Mesenchymal stem cell (in vitro differentiated cells and primary cell): ENCODE measurements at regions not wholly inside any gene's neighbourhood (a gene's known extent, or its start where the extent isn't known, plus 50 kb on each side); places are given as distances from the start of the nearest gene placed in this dataset.
A peak's percentile ranks its signal among the peaks of the same experiment; 100 is the strongest.

Experiments
- DNase-seq: peaks from one replicate; pipeline ENCODE4 v3.0.0-alpha.2; 2013
- H2AFZ ChIP-seq: one replicate; pipeline ENCODE4 v1.6.1; 2013; ENCODE audit warnings: low read depth, mild to moderate bottlenecking, control low read depth, inconsistent platforms, low read length, moderate library complexity
- H2AK5ac ChIP-seq: 2 replicates; pipeline ENCODE4 v1.6.1; 2013; ENCODE audit warnings: low read length, moderate library complexity, mild to moderate bottlenecking, inconsistent platforms; ENCODE audit not compliant: severe bottlenecking
- H2BK120ac ChIP-seq: one replicate; pipeline ENCODE4 v1.6.1; 2013; ENCODE audit warnings: low read depth, mild to moderate bottlenecking, inconsistent platforms, low read length, moderate library complexity
- H2BK12ac ChIP-seq, 2 experiments: one replicate each; pipeline ENCODE4 v1.6.1; 2013; ENCODE audit warnings: inconsistent platforms in 2 of 2, low read length in 2 of 2, mild to moderate bottlenecking in 2 of 2, moderate library complexity in 2 of 2, control low read depth in 1 of 2
- H2BK15ac ChIP-seq: one replicate; pipeline ENCODE4 v1.6.1; 2013; ENCODE audit warnings: mild to moderate bottlenecking, low read depth, inconsistent platforms; ENCODE audit not compliant: poor library complexity, severe bottlenecking
- H2BK5ac ChIP-seq: 2 replicates; pipeline ENCODE4 v1.6.1; 2013; ENCODE audit warnings: low read depth, mild to moderate bottlenecking, low read length, control low read depth, inconsistent platforms; ENCODE audit not compliant: poor library complexity, severe bottlenecking
- H3K14ac ChIP-seq, 2 experiments: one replicate each; pipeline ENCODE4 v1.6.1; 2013; ENCODE audit warnings: inconsistent platforms in 2 of 2, low read length in 2 of 2, control low read depth in 1 of 2, mild to moderate bottlenecking in 1 of 2, moderate library complexity in 1 of 2
- H3K18ac ChIP-seq, 2 experiments: one replicate each; pipeline ENCODE4 v1.6.1; 2013; ENCODE audit warnings: inconsistent platforms in 2 of 2, low read length in 2 of 2, control low read depth in 1 of 2, low read depth in 1 of 2, mild to moderate bottlenecking in 1 of 2
- H3K23ac ChIP-seq, 2 experiments: one replicate each; pipeline ENCODE4 v1.6.1; 2013; ENCODE audit warnings: inconsistent platforms in 2 of 2, low read length in 2 of 2, mild to moderate bottlenecking in 2 of 2, moderate library complexity in 2 of 2, control low read depth in 1 of 2
- H3K27ac ChIP-seq: 2 replicates; pipeline ENCODE4 v1.5.1; 2013; ENCODE audit warnings: mild to moderate bottlenecking, moderate library complexity, low read length, control low read depth, inconsistent platforms; ENCODE audit not compliant: poor library complexity, severe bottlenecking
- H3K27me3 ChIP-seq, 2 experiments: 2 replicates each; pipeline versions ENCODE4 v1.6.1 to v1.7.0; 2013; ENCODE audit warnings: low read length in 2 of 2, mild to moderate bottlenecking in 2 of 2, moderate library complexity in 2 of 2, control low read depth in 1 of 2, inconsistent platforms in 1 of 2; ENCODE audit not compliant: control insufficient read depth in 1 of 2, insufficient read depth in 1 of 2
- H3K36me3 ChIP-seq, 2 experiments: 2 replicates each; pipeline versions ENCODE4 v1.6.1 to v1.7.0; 2013; ENCODE audit warnings: low read length in 2 of 2, control low read depth in 1 of 2, inconsistent platforms in 1 of 2, low read depth in 1 of 2, mild to moderate bottlenecking in 1 of 2; ENCODE audit not compliant: insufficient read depth in 2 of 2, control insufficient read depth in 1 of 2
- H3K4ac ChIP-seq, 2 experiments: one replicate each; pipeline ENCODE4 v1.6.1; 2013; ENCODE audit warnings: inconsistent platforms in 2 of 2, low read length in 2 of 2, mild to moderate bottlenecking in 2 of 2, moderate library complexity in 2 of 2, control low read depth in 1 of 2, low read depth in 1 of 2
- H3K4me1 ChIP-seq: 2 replicates; pipeline ENCODE4 v1.6.1; 2013; ENCODE audit warnings: low read depth, low read length, control low read depth; ENCODE audit not compliant: control insufficient read depth, insufficient read depth
- H3K4me2 ChIP-seq: 2 replicates; pipeline ENCODE4 v1.6.1; 2013; ENCODE audit warnings: low read length, mild to moderate bottlenecking, inconsistent platforms; ENCODE audit not compliant: poor library complexity, severe bottlenecking
- H3K4me3 ChIP-seq, 2 experiments: 2 replicates each; pipeline versions ENCODE4 v1.5.1 to v1.7.0; 2013; ENCODE audit warnings: low read length in 2 of 2, mild to moderate bottlenecking in 2 of 2, control low read depth in 1 of 2, low read depth in 1 of 2; ENCODE audit not compliant: insufficient read depth in 1 of 2
- H3K79me1 ChIP-seq: replicated peaks from 2 replicates; pipeline ENCODE4 v1.6.1; 2013; ENCODE audit warnings: mild to moderate bottlenecking, control low read depth, low read length, inconsistent platforms; ENCODE audit not compliant: poor library complexity, severe bottlenecking
- H3K9ac ChIP-seq: 2 replicates; pipeline ENCODE4 v1.7.0; 2013; ENCODE audit warnings: mild to moderate bottlenecking, low read length, moderate library complexity
- H3K9me3 ChIP-seq: 2 replicates; pipeline ENCODE4 v1.7.0; 2013; ENCODE audit warnings: mild to moderate bottlenecking, low read length; ENCODE audit not compliant: control insufficient read depth
- H4K8ac ChIP-seq: one replicate; pipeline ENCODE4 v1.6.1; 2013; ENCODE audit warnings: inconsistent platforms, mild to moderate bottlenecking, low read length, moderate library complexity
- H4K91ac ChIP-seq: one replicate; pipeline ENCODE4 v1.6.1; 2013; ENCODE audit warnings: mild to moderate bottlenecking, low read length, inconsistent platforms
- WGBS: methylation state at CpG from one replicate; pipeline ENCODE4 v1.1.7; 2013; ENCODE audit warnings: mixed read lengths; 5-methylcytosine and 5-hydroxymethylcytosine counted together

GRCh38 chr3:153623834-153624233 is 461.8 kb downstream of the RAP2B start:
- peaks cover 10% of the 10 kb centered on the region for H3K9me3 ChIP-seq
- H2BK5ac ChIP-seq = no peak overlapping the region
- WGBS = 100% methylated on average over 1 of the region's 1 CpG
- H3K79me1 ChIP-seq = no peaks in the 10 kb centered on the region
- no peak overlapping the region for H3K23ac ChIP-seq
- H3K18ac ChIP-seq = no peak overlapping the region
- DNase-seq = no peak
- H3K27me3 ChIP-seq = no peaks in the 10 kb centered on the region
- H2BK12ac ChIP-seq = no peak overlapping the region
- no peak overlapping the region for H3K4me2 ChIP-seq
- no peak overlapping the region for H2BK15ac ChIP-seq
- no peak overlapping the region for H3K14ac ChIP-seq
- no peak overlapping the region for H3K27ac ChIP-seq
- no peak overlapping the region for H3K4me3 ChIP-seq
- H3K4ac ChIP-seq = no peak overlapping the region
- H3K36me3 ChIP-seq = no peaks in the 10 kb centered on the region
- H4K8ac ChIP-seq = no peak overlapping the region
- H3K9ac ChIP-seq = no peak overlapping the region
- H2AK5ac ChIP-seq = no peak overlapping the region
- no peak overlapping the region for H4K91ac ChIP-seq
- H2AFZ ChIP-seq = no peak overlapping the region
- H2BK120ac ChIP-seq = no peak overlapping the region
- no peaks in the 10 kb centered on the region for H3K4me1 ChIP-seq

GRCh38 chr3:153624310-153625030 is 462.4 kb downstream of the RAP2B start:
- H2BK12ac ChIP-seq = no peak overlapping the region
- H2BK5ac ChIP-seq = no peak overlapping the region
- peaks cover 10% of the 10 kb centered on the region for H3K9me3 ChIP-seq
- no peak overlapping the region for H2BK15ac ChIP-seq
- H2BK120ac ChIP-seq = no peak overlapping the region
- no peak overlapping the region for H2AFZ ChIP-seq
- H3K27me3 ChIP-seq = no peaks in the 10 kb centered on the region
- no peaks in the 10 kb centered on the region for H3K4me1 ChIP-seq
- H3K27ac ChIP-seq = no peak overlapping the region
- no peaks in the 10 kb centered on the region for H3K79me1 ChIP-seq
- H4K91ac ChIP-seq = no peak overlapping the region
- no peaks in the 10 kb centered on the region for H3K36me3 ChIP-seq
- no peak overlapping the region for H3K4me3 ChIP-seq
- H4K8ac ChIP-seq = no peak overlapping the region
- no peak overlapping the region for H3K18ac ChIP-seq
- H2AK5ac ChIP-seq = no peak overlapping the region
- H3K4ac ChIP-seq = no peak overlapping the region
- H3K4me2 ChIP-seq = no peak overlapping the region
- no peak for DNase-seq
- no peak overlapping the region for H3K23ac ChIP-seq
- H3K14ac ChIP-seq = no peak overlapping the region
- WGBS = 95% methylated on average over 3 of the region's 6 CpGs
- H3K9ac ChIP-seq = no peak overlapping the region

GRCh38 chr3:153625506-153625905 is 463.5 kb downstream of the RAP2B start:
- no peak overlapping the region for H3K18ac ChIP-seq
- H3K9me3 ChIP-seq = peaks cover 5% of the 10 kb centered on the region
- H2AK5ac ChIP-seq = no peak overlapping the region
- no peaks in the 10 kb centered on the region for H3K36me3 ChIP-seq
- H3K27ac ChIP-seq = no peak overlapping the region
- H2BK12ac ChIP-seq = no peak overlapping the region
- H2BK120ac ChIP-seq = no peak overlapping the region
- DNase-seq = no peak
- no peaks in the 10 kb centered on the region for H3K27me3 ChIP-seq
- WGBS = 43% methylated on average over 1 of the region's 3 CpGs
- H4K8ac ChIP-seq = no peak overlapping the region
- H3K14ac ChIP-seq = no peak overlapping the region
- H2BK15ac ChIP-seq = no peak overlapping the region
- H3K23ac ChIP-seq = no peak overlapping the region
- H3K79me1 ChIP-seq = no peaks in the 10 kb centered on the region
- H4K91ac ChIP-seq = no peak overlapping the region
- peak overlapping the region; percentile 84 for H2BK5ac ChIP-seq
- H2AFZ ChIP-seq = no peak overlapping the region
- H3K4me2 ChIP-seq = no peak overlapping the region
- no peak overlapping the region for H3K4me3 ChIP-seq
- H3K4ac ChIP-seq = no peak overlapping the region
- no peak overlapping the region for H3K9ac ChIP-seq
- no peaks in the 10 kb centered on the region for H3K4me1 ChIP-seq

GRCh38 chr3:153626158-153626557 is 464.1 kb downstream of the RAP2B start:
- Histone ChIP-seq H3K4me3 (no peak overlapping the region), H2AK5ac (no peak overlapping the region), H3K36me3 (no peaks in the 10 kb centered on the region), H4K91ac (no peak overlapping the region), H2BK12ac (no peak overlapping the region), H3K9ac (no peak overlapping the region), H4K8ac (no peak overlapping the region), H3K4ac (no peak overlapping the region), H3K27ac (no peak overlapping the region), H3K4me1 (no peaks in the 10 kb centered on the region), H2BK120ac (no peak overlapping the region), H3K23ac (no peak overlapping the region), H2AFZ (no peak overlapping the region), H3K79me1 (no peaks in the 10 kb centered on the region), H3K4me2 (no peak overlapping the region), H3K27me3 (no peaks in the 10 kb centered on the region), H2BK15ac (no peak overlapping the region), H2BK5ac (no peak overlapping the region), H3K9me3 (no peaks in the 10 kb centered on the region), H3K18ac (no peak overlapping the region), H3K14ac (no peak overlapping the region)
- no peak for DNase-seq
- 70% methylated on average over 1 of the region's 2 CpGs for WGBS
